A549 (cell line): ENCODE measurements at regions not wholly inside any gene's neighbourhood (a gene's known extent, or its start where the extent isn't known, plus 50 kb on each side); places are given as distances from the start of the nearest gene placed in this dataset.
A peak's percentile ranks its signal among the peaks of the same experiment; 100 is the strongest.

ENCODE experiments used
- ATAC-seq, 2 experiments: fragments of 200-7000 bp in 1 of 2; fragments of >200 bp in 1 of 2; cut with Nextera tagmentation in 1 of 2; cut with Tn5 transposase in 1 of 2; 3 replicates each; pipeline versions ENCODE4 v1.8.0 to v1.9.1; 2018 to 2020; ENCODE audit warnings: mild to moderate bottlenecking in 1 of 2, moderate library complexity in 1 of 2
- CTCF ChIA-PET: fragments of 300-600 bp; sonication (Branson Sonifier 250); formaldehyde crosslinking; extraction: SDS; loops from one replicate; lab custom pipeline; 2021; ENCODE audit warnings: antibody characterized with exemption, inconsistent platforms; lab: Yijun Ruan, JAX
- POLR2A ChIA-PET: fragments of 350-600 bp; formaldehyde crosslinking; extraction: SDS; loops from one replicate; lab custom pipeline; 2021; ENCODE audit warnings: antibody characterized with exemption, inconsistent platforms; lab: Yijun Ruan, JAX
- DNase-seq, 2 experiments: peaks; one replicate each; pipeline versions ENCODE4 v3.0.0 to v3.0.0-alpha.2; 2011 to 2016; ENCODE audit warnings: low read depth in 1 of 2, low spot score in 1 of 2
- FAIRE-seq: peaks from 2 replicates; lab custom pipeline; 2011; peaks lifted over from hg19 to GRCh38; lab: Jason Lieb, UNC
- H3K27ac ChIP-seq, 2 experiments: fragments of >200 bp; sonication (Bioruptor Twin); formaldehyde crosslinking; 3 replicates each; pipeline ENCODE4 v1.5.1; 2016 to 2017
- H3K4me1 ChIP-seq: fragments of >200 bp; sonication (Bioruptor Twin); formaldehyde crosslinking; 3 replicates; pipeline ENCODE4 v1.6.1; 2016
- H3K4me2 ChIP-seq: fragments of >200 bp; sonication (Bioruptor Twin); formaldehyde crosslinking; 3 replicates; pipeline ENCODE4 v1.6.1; 2016
- H3K4me3 ChIP-seq: fragments of >200 bp; sonication (Bioruptor Twin); formaldehyde crosslinking; 3 replicates; pipeline ENCODE4 v1.5.1; 2016
- H3K9me3 ChIP-seq: fragments of >200 bp; sonication (Bioruptor Twin); formaldehyde crosslinking; 3 replicates; pipeline ENCODE4 v1.6.1; 2016
- BCL3 ChIP-seq: fragments of >200 bp; sonication (Bioruptor Twin); formaldehyde crosslinking; IDR thresholded peaks from 3 replicates; pipeline ENCODE4 v1.6.1; 2016
- CBX8 ChIP-seq: fragments of 200-600 bp; sonication (generic); IDR thresholded peaks from 2 replicates; pipeline ENCODE4 v1.6.1; 2016
- CEBPB ChIP-seq, 2 experiments: fragments of >200 bp in 1 of 2; sonication (Bioruptor Twin) in 1 of 2; formaldehyde crosslinking in 1 of 2; IDR thresholded peaks; 2 replicates each; pipeline ENCODE4 v1.6.1; 2012 to 2016
- CHD2 ChIP-seq: fragments of 150-350 bp; IDR thresholded peaks from 2 replicates; pipeline ENCODE4 v1.6.1; 2014; ENCODE audit warnings: low read length; ENCODE audit not compliant: partially characterized antibody
- CHD4 ChIP-seq: fragments of 200-600 bp; sonication (generic); IDR thresholded peaks from 2 replicates; pipeline ENCODE4 v1.6.1; 2016; ENCODE audit warnings: antibody characterized with exemption, mild to moderate bottlenecking, borderline replicate concordance
- E2F6 ChIP-seq: IDR thresholded peaks from 2 replicates; pipeline ENCODE4 v1.6.1; 2012; ENCODE audit warnings: low read depth, borderline replicate concordance
- EHF ChIP-seq: fragments of 250-450 bp; sonication (Bioruptor Pico); IDR thresholded peaks from 2 replicates; pipeline ENCODE4 v1.5.0; 2020; ENCODE audit warnings: mild to moderate bottlenecking
- EHMT2 ChIP-seq: fragments of 200-600 bp; sonication (generic); IDR thresholded peaks from 2 replicates; pipeline ENCODE4 v1.6.1; 2016; ENCODE audit warnings: antibody characterized with exemption, low read depth, mild to moderate bottlenecking, moderate library complexity
- EP300 ChIP-seq, 2 experiments: fragments of >200 bp; sonication (Bioruptor Twin); formaldehyde crosslinking; IDR thresholded peaks; 2 replicates in 1 of 2; 3 replicates in 1 of 2; pipeline ENCODE4 v1.6.1; 2016 to 2017
- ESRRA ChIP-seq: fragments of 150-350 bp; IDR thresholded peaks from 2 replicates; pipeline ENCODE4 v1.6.1; 2014; ENCODE audit warnings: mild to moderate bottlenecking, low read length, borderline replicate concordance
- FOSB ChIP-seq: fragments of 250-450 bp; sonication (Bioruptor Pico); IDR thresholded peaks from 2 replicates; pipeline ENCODE4 v1.5.0; 2020; ENCODE audit warnings: mild to moderate bottlenecking, moderate library complexity
- FOSL2 ChIP-seq, 2 experiments: fragments of 450-650 bp in 1 of 2; fragments of >200 bp in 1 of 2; sonication (Bioruptor Twin) in 1 of 2; formaldehyde crosslinking; IDR thresholded peaks; 2 replicates each; pipeline versions ENCODE4 v1.5.0 to v1.6.1; 2016 to 2020; ENCODE audit warnings: mild to moderate bottlenecking in 1 of 2, moderate library complexity in 1 of 2
- FOXS1 ChIP-seq: fragments of 250-450 bp; sonication (Bioruptor Pico); IDR thresholded peaks from 2 replicates; pipeline ENCODE4 v1.5.0; 2020; ENCODE audit warnings: mild to moderate bottlenecking, moderate library complexity
- HES2 ChIP-seq: fragments of >200 bp; sonication (Bioruptor Twin); formaldehyde crosslinking; IDR thresholded peaks from 2 replicates; pipeline ENCODE4 v1.6.1; 2016
- HOXB5 ChIP-seq: fragments of 250-450 bp; sonication (Bioruptor Pico); IDR thresholded peaks from 2 replicates; pipeline ENCODE4 v1.5.0; 2020; ENCODE audit warnings: mild to moderate bottlenecking, moderate library complexity
- JUN ChIP-seq, 2 experiments: fragments of >200 bp; sonication (Bioruptor Twin); formaldehyde crosslinking; IDR thresholded peaks; 2 replicates in 1 of 2; 3 replicates in 1 of 2; pipeline ENCODE4 v1.6.1; 2016 to 2017
- KDM5A ChIP-seq: fragments of 200-600 bp; sonication (generic); IDR thresholded peaks from 2 replicates; pipeline ENCODE4 v1.6.1; 2016; ENCODE audit warnings: antibody characterized with exemption, mild to moderate bottlenecking
- MAFK ChIP-seq: fragments of 450-650 bp; IDR thresholded peaks from 2 replicates; pipeline ENCODE4 v1.6.1; 2014; ENCODE audit not compliant: partially characterized antibody
- MAX ChIP-seq: IDR thresholded peaks from 2 replicates; pipeline ENCODE4 v1.6.1; 2012
- MAZ ChIP-seq: fragments of 150-350 bp; IDR thresholded peaks from 2 replicates; pipeline ENCODE4 v1.6.1; 2014; ENCODE audit warnings: antibody characterized with exemption, low read depth, low read length, borderline replicate concordance
- MYC ChIP-seq: IDR thresholded peaks from 2 replicates; pipeline ENCODE4 v1.6.1; 2012; ENCODE audit warnings: mild to moderate bottlenecking, inconsistent platforms, low read length, improper control_type of control experiment, borderline replicate concordance
- NFE2L2 ChIP-seq: fragments of 150-350 bp; conservative IDR thresholded peaks from 2 replicates; pipeline ENCODE4 v1.6.1; 2014; ENCODE audit warnings: low read length
- NPAS2 ChIP-seq: fragments of 250-450 bp; sonication (Bioruptor Pico); IDR thresholded peaks from 2 replicates; pipeline ENCODE4 v1.8.0; 2022; ENCODE audit warnings: mild to moderate bottlenecking, moderate library complexity, borderline replicate concordance
- PHF8 ChIP-seq: fragments of 200-600 bp; sonication (generic); IDR thresholded peaks from 2 replicates; pipeline ENCODE4 v1.6.1; 2016; ENCODE audit warnings: low read depth, mild to moderate bottlenecking, antibody characterized with exemption, moderate library complexity, borderline replicate concordance
- POLR2AphosphoS2 ChIP-seq: conservative IDR thresholded peaks from 2 replicates; pipeline ENCODE4 v1.6.1; 2012; ENCODE audit warnings: low read length, improper control_type of control experiment, inconsistent platforms
- RAD21 ChIP-seq, 2 experiments: fragments of >200 bp in 1 of 2; sonication (Bioruptor Twin) in 1 of 2; formaldehyde crosslinking in 1 of 2; IDR thresholded peaks in 1 of 2; conservative IDR thresholded peaks in 1 of 2; 2 replicates in 1 of 2; 3 replicates in 1 of 2; pipeline ENCODE4 v1.6.1; 2012 to 2018; ENCODE audit warnings: inconsistent platforms in 1 of 2
- RCOR1 ChIP-seq: fragments of 150-350 bp; IDR thresholded peaks from 2 replicates; pipeline ENCODE4 v1.6.1; 2014; ENCODE audit warnings: antibody characterized with exemption, low read length, low read depth
- RFX5 ChIP-seq: fragments of 450-650 bp; IDR thresholded peaks from 2 replicates; pipeline ENCODE4 v1.7.1; 2014; ENCODE audit warnings: antibody characterized with exemption, mild to moderate bottlenecking, moderate library complexity
- SMC3 ChIP-seq: fragments of >200 bp; sonication (Bioruptor Twin); formaldehyde crosslinking; IDR thresholded peaks from 3 replicates; pipeline ENCODE4 v1.6.1; 2018; ENCODE audit warnings: inconsistent platforms
- TP53 ChIP-seq: fragments of 250-450 bp; sonication (Bioruptor Pico); IDR thresholded peaks from 2 replicates; pipeline ENCODE4 v1.5.0; 2021; ENCODE audit warnings: mild to moderate bottlenecking, moderate library complexity
- ZC3H11A ChIP-seq: fragments of 450-650 bp; IDR thresholded peaks from 2 replicates; pipeline ENCODE4 v1.6.1; 2014; ENCODE audit warnings: antibody characterized with exemption, mild to moderate bottlenecking
- ZFP36 ChIP-seq: fragments of 450-650 bp; IDR thresholded peaks from 2 replicates; pipeline ENCODE4 v1.6.1; 2014; ENCODE audit warnings: borderline replicate concordance; ENCODE audit not compliant: partially characterized antibody
- ZSCAN20 ChIP-seq: fragments of 250-450 bp; sonication (Bioruptor Pico); IDR thresholded peaks from 2 replicates; pipeline ENCODE4 v1.8.0; 2022; ENCODE audit warnings: mild to moderate bottlenecking, moderate library complexity
- WGBS: methylation state at CpG from one replicate; pipeline ENCODE4 v1.1.6; 2017; ENCODE audit errors: missing lambda C conversion rate; 5-methylcytosine and 5-hydroxymethylcytosine counted together

GRCh38 chr4:92045718-92046117, 258.0 kb upstream of the GRID2 start:
- no peak overlapping the region for H3K4me3 ChIP-seq
- ChIA-PET POLR2A (no interaction called here), CTCF (no interaction called here)
- ATAC-seq, result no peak
- FAIRE-seq, result no peak
- H3K9me3 ChIP-seq, result no peaks in the 10 kb centered on the region
- no peaks in the 10 kb centered on the region for H3K4me1 ChIP-seq
- TF ChIP-seq TP53 (CRISPR knock-in tag) (no peak), MAFK (no peak), FOXS1 (CRISPR knock-in tag) (no peak), EP300 (IDR thresholded peaks at IDR 0.05) (no peak), SMC3 (no peak), CEBPB (IDR thresholded peaks at IDR 0.05) (no peak), ESRRA (no peak)
- WGBS, result 26% methylated on average over 4 of the region's 13 CpGs
- no peak overlapping the region for H3K27ac ChIP-seq
- DNase-seq, result no peak
- H3K4me2 ChIP-seq, result no peak overlapping the region

- ATAC-seq, result no peak
- H3K4me2 ChIP-seq, result no peak overlapping the region
- 25% methylated on average over 2 of the region's 2 CpGs for WGBS
- DNase-seq, result peak in 1 of 2 experiments; percentile 0
- H3K4me1 ChIP-seq, result no peaks in the 10 kb centered on the region
- ChIA-PET POLR2A (no interaction called here), CTCF (no interaction called here)
- H3K27ac ChIP-seq, result no peak overlapping the region
- H3K4me3 ChIP-seq, result no peak overlapping the region
- H3K9me3 ChIP-seq, result no peaks in the 10 kb centered on the region
- TF ChIP-seq CHD2 (no peak), MAZ (no peak), CBX8 (no peak), E2F6 (no peak), ZSCAN20 (CRISPR knock-in tag) (no peak), EHF (no peak), MAX (no peak), BCL3 (no peak), RFX5 (no peak), FOSL2 (IDR thresholded peaks at IDR 0.05) (no peak), FOSL2 (CRISPR knock-in tag; IDR thresholded peaks at IDR 0.05) (no peak), HOXB5 (CRISPR knock-in tag) (no peak), EHMT2 (no peak), POLR2AphosphoS2 (no peak), ZFP36 (no peak), JUN (IDR thresholded peaks at IDR 0.05) (no peak), RAD21 (conservative IDR thresholded peaks at IDR 0.05 in 1 of 2, IDR thresholded peaks at IDR 0.05 in 1 of 2) (no peak), NFE2L2 (no peak), RCOR1 (no peak)
- no peak for FAIRE-seq
These were observed 256.4 kb upstream of the GRID2 start for GRCh38 chr4:92047209-92047875.

- ATAC-seq (no peak), DNase-seq (no peak), FAIRE-seq (no peak)
- Histone ChIP-seq H3K9me3 (no peaks in the 10 kb centered on the region), H3K27ac (no peak overlapping the region), H3K4me1 (no peaks in the 10 kb centered on the region), H3K4me2 (no peak overlapping the region), H3K4me3 (no peak overlapping the region)
- CTCF ChIA-PET, result no interaction called here
- 29% methylated on average over 2 of the region's 3 CpGs for WGBS
- POLR2A ChIA-PET, result no interaction called here
- TF ChIP-seq NPAS2 (CRISPR knock-in tag) (no peak), FOSB (no peak), TP53 (CRISPR knock-in tag) (no peak), JUN (IDR thresholded peaks at IDR 0.05) (no peak), NFE2L2 (no peak), HES2 (no peak), POLR2AphosphoS2 (no peak), MYC (no peak), CHD4 (no peak), ZC3H11A (no peak), KDM5A (no peak), PHF8 (no peak), EHF (no peak), BCL3 (no peak)
These were observed 252.9 kb upstream of the GRID2 start for GRCh38 chr4:92050875-92051274.
